Colonic mucosa (tissue), 4 donors: ENCODE measurements at regions not wholly inside any gene's neighbourhood (a gene's known extent, or its start where the extent isn't known, plus 50 kb on each side); places are given as distances from the start of the nearest gene placed in this dataset.

Source experiments
- DNase-seq: peaks from one replicate; pipeline ENCODE4 v3.0.0-alpha.2; 2020
- H3K27ac ChIP-seq: fragments of 200-600 bp; one replicate; pipeline ENCODE4 v1.8.0; 2021
- H3K27me3 ChIP-seq: fragments of 200-600 bp; one replicate; pipeline ENCODE4 v1.8.0; 2021
- H3K36me3 ChIP-seq: fragments of 200-600 bp; one replicate; pipeline ENCODE4 v1.8.0; 2021
- H3K4me1 ChIP-seq: fragments of 200-600 bp; one replicate; pipeline ENCODE4 v1.8.0; 2021; ENCODE audit warnings: mild to moderate bottlenecking
- H3K4me3 ChIP-seq: fragments of 200-600 bp; one replicate; pipeline ENCODE4 v1.8.0; 2021
- H3K9ac ChIP-seq, 2 donors: one replicate each; pipeline ENCODE4 v1.7.0; 2013; ENCODE audit warnings: control low read depth in 2 of 2, low read depth in 2 of 2, low read length in 2 of 2
- H3K9me3 ChIP-seq: fragments of 200-600 bp; one replicate; pipeline ENCODE4 v1.8.0; 2021
- intact Hi-C: fragments of 100-400 bp; cut with DNase I; formaldehyde crosslinking; loops from one replicate; pipeline ENCODE4 v1.14.1; 2022
- TF ChIP-seq, protein P1 (sequence below): fragments of 200-600 bp; IDR thresholded peaks from one replicate; pipeline ENCODE4 v1.8.0; 2022; ENCODE audit warnings: antibody characterized with exemption, mild to moderate bottlenecking
- donor health status: healthy.
- donor health status: DM: no; HTN: no; CAD: no.
- donor health status: DM: no; HTN: no; CAD: no.

DNA sequence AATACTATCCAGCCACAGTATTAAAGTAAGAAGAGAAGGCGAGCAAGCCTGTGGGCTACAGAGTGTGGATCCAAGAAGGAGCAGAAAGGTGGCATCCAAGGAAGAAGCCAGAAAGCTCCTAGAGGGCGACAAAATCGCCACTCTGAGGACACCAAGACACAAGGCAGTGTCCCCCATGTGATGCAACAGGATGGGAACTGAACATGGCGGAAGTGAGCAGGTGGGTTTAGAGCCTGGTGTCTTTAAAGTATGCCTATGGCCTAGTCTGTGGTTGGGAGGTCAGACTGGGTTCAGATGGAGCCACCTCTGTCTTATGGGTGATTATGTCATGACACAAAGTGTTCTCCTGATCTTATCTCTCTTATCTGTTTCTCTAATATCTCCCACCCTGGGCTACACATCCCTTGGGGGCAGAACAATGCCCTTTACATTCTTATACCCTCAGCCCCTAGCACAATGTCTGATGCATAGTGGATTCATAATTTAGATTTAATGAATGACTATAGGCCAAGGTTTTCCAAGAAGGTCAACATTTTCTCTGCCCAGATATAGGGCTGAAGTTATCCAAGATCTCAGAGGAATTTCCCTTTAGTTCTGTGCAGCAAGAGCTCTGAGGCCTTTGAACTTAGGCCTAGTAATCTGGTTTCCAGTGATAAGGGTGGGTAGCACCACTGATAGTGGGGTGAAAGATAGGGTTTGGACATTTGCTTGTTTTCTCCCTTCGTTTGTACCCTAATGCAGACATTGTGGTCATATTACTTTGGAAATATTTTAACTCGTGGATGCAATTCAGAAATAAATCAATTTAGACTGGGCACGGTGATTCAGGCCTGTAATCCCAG, 167.3 kb upstream of the AKIRIN2 start:
- no peak for DNase-seq
- no peaks in the 10 kb centered on the region for H3K36me3 ChIP-seq
- no peak overlapping the region for H3K4me3 ChIP-seq
- intact Hi-C loops: no loop called here
- TF ChIP-seq, protein P1, sequence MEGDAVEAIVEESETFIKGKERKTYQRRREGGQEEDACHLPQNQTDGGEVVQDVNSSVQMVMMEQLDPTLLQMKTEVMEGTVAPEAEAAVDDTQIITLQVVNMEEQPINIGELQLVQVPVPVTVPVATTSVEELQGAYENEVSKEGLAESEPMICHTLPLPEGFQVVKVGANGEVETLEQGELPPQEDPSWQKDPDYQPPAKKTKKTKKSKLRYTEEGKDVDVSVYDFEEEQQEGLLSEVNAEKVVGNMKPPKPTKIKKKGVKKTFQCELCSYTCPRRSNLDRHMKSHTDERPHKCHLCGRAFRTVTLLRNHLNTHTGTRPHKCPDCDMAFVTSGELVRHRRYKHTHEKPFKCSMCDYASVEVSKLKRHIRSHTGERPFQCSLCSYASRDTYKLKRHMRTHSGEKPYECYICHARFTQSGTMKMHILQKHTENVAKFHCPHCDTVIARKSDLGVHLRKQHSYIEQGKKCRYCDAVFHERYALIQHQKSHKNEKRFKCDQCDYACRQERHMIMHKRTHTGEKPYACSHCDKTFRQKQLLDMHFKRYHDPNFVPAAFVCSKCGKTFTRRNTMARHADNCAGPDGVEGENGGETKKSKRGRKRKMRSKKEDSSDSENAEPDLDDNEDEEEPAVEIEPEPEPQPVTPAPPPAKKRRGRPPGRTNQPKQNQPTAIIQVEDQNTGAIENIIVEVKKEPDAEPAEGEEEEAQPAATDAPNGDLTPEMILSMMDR: no peak
- no peak overlapping the region for H3K27ac ChIP-seq
- H3K27me3 ChIP-seq: no peaks in the 10 kb centered on the region
- no peaks in the 10 kb centered on the region for H3K4me1 ChIP-seq
- no peaks in the 10 kb centered on the region for H3K9me3 ChIP-seq
- H3K9ac ChIP-seq: no peak overlapping the region

DNA sequence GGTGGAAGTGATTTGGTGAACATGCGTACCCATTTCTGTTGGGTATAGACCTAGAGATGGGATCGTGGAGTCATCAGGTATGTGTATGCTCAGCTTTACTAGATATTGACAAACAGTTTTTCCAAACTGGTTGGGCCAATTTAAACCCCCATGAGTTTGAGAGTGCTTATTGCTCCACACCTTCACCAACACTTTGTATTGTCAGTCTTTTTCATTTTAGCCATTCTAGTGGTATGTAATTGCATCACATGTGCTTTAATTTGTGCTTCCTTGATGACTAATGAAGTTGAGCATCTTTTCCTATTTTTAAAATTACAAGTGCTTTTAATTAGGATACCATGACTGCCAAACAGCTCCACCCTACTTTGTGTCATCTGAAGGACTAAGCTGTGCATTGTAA, 158.9 kb upstream of the AKIRIN2 start:
- TF ChIP-seq, protein P1: no peak
- intact Hi-C loops: no loop called here
- H3K27ac ChIP-seq: no peak overlapping the region
- DNase-seq: no peak
- no peaks in the 10 kb centered on the region for H3K9me3 ChIP-seq
- no peak overlapping the region for H3K9ac ChIP-seq
- H3K4me3 ChIP-seq: no peak overlapping the region
- no peaks in the 10 kb centered on the region for H3K4me1 ChIP-seq
- no peaks in the 10 kb centered on the region for H3K36me3 ChIP-seq
- H3K27me3 ChIP-seq: no peaks in the 10 kb centered on the region

DNA sequence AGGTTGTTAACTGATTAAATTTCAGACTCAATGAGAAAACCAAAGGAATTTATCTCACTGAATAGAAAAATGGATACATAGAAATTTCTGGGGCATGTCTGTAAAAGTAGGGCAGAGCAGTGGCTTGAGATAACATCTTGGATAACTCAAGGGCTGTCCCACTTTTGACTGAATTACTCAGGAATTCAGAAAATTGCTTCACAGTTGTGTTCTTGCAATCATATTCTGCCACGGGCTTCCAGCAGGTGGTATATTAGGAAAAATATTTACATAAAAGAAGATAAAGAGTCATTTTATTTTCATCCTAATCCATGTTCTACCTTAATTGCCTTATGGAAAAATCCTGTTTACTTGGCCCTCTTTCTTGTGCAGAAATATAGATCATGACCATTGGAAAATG, 156.4 kb upstream of the AKIRIN2 start:
- intact Hi-C loops: no loop called here
- H3K9ac ChIP-seq: no peak overlapping the region
- no peaks in the 10 kb centered on the region for H3K4me1 ChIP-seq
- no peaks in the 10 kb centered on the region for H3K27me3 ChIP-seq
- no peak overlapping the region for H3K4me3 ChIP-seq
- H3K9me3 ChIP-seq: no peaks in the 10 kb centered on the region
- TF ChIP-seq, protein P1: no peak
- H3K27ac ChIP-seq: no peak overlapping the region
- DNase-seq: no peak
- H3K36me3 ChIP-seq: no peaks in the 10 kb centered on the region

DNA sequence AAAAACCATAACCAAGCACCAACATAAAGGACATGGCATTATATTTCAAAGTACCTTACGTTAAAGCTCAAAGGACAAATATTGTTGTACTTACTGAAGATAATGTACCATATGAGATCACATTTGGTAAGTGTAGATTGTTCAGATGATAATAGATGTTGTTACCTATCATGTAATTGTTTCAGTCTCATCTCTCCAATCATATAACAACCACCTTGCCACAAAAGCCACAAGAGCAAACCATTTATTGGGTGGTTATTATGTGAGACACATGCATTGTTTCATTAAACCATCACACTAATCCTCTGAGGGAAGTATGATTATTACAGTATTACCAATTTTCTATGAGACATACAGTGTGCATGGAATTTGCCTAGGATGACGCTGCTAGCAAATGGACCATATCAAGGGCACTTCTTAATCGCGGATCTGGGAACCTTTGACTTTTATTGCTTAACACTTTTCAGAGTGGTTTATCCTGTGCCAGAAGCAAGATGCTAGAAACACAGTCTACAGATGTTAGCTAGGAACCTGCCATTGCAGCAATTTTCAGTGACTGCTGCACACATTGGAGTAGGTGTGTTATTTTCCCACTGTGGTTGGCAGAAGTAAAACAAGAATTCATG, 149.8 kb upstream of the AKIRIN2 start:
- Histone ChIP-seq H3K27me3 (no peaks in the 10 kb centered on the region), H3K27ac (no peak overlapping the region), H3K9ac (no peak overlapping the region), H3K36me3 (no peaks in the 10 kb centered on the region), H3K9me3 (no peaks in the 10 kb centered on the region), H3K4me1 (no peaks in the 10 kb centered on the region), H3K4me3 (no peak overlapping the region)
- intact Hi-C loops: no loop called here
- TF ChIP-seq, protein P1: no peak
- DNase-seq: no peak

DNA sequence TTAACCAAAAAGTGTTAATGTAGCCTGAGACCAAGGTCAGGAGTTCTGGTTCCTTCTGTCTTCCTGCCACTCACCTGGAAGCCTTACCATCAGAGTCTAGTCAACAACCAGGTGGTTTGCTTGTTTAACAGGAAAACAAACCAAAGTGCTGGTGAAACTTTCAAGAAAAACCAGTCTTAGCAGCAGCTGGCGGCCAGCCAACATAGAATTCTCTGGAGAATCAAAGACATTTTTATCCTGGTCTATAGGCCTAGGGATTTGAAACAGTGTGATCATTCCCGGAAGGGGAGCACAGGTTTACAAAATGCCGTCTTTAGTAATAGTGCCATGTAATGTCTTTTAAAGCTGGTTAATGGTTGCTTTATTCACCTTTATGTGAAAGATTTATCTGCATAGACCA, 146.6 kb upstream of the AKIRIN2 start:
- H3K36me3 ChIP-seq: no peaks in the 10 kb centered on the region
- TF ChIP-seq, protein P1: no peak
- H3K4me3 ChIP-seq: no peak overlapping the region
- no peaks in the 10 kb centered on the region for H3K9me3 ChIP-seq
- no peaks in the 10 kb centered on the region for H3K27me3 ChIP-seq
- H3K9ac ChIP-seq: no peak overlapping the region
- no peak overlapping the region for H3K27ac ChIP-seq
- no peaks in the 10 kb centered on the region for H3K4me1 ChIP-seq
- intact Hi-C loops: no loop called here
- peak; percentile 50 for DNase-seq
